ENCODE measurements at regions not wholly inside any gene's neighbourhood (a gene's known extent, or its start where the extent isn't known, plus 50 kb on each side); places are given as distances from the start of the nearest gene placed in this dataset.
A peak's percentile ranks its signal among the peaks of the same experiment; 100 is the strongest.

DNA sequence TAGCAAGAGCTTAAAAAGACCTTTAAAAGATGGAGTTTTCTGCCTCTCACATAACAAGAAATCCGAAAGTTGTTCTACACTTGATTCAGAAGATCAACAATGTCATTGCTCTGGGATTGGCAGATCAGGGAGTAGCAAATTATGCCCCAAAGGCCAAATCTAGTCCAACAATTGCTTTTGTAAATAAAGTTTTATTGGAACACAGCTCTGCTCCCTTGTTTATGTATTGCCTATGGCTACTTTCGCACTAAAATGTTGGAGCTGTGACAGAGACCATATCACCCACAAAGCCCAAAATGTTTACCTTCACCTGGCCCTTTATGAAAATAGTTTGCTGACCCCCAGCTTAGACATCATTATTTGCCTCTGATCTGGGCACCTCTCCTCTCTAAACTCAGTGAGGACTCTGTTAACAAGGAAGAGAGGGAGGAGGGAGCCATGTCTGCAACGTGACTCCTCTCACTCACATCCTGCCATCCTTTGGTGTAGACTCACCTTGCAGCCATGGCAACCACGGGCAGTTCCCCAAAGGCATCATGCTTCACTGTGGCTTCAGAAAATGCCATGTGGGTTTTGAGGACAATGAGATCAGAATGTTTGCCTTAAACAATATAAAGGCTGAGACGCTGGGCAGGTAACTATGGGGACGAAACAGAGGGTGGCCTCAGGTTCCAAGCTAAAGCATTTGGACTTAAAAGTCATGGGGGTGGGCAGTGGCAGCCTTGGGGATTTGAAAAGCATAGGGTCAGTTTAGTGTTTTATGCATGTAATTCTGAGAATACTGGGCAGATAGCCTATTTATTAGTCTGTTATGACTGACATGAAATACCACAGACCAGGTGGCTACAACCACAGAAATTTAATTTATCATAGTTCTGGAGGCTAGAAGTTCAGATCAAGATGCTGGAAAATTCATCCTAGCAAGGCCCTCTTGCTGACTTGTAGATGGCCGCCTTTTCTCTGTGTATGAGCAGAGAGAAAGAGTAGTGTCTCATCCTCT lies 149.7 kb upstream of the TNFAIP3 start (continued):
- TF ChIP-seq CUX1 (IDR thresholded peaks at IDR 0.05; ENCODE audit: insufficient replicate concordance, low read depth, low read length) = no peak
- TF ChIP-seq ATF2 (IDR thresholded peaks at IDR 0.05; ENCODE audit: low read length) = no peak
- TF ChIP-seq NRF1 (conservative IDR thresholded peaks at IDR 0.05; ENCODE audit: low read depth, low read length) = no peak
- TF ChIP-seq GATAD2B (conservative IDR thresholded peaks at IDR 0.05; ENCODE audit: low read depth) = no peak
- no peak for TF ChIP-seq NR2C2 (IDR thresholded peaks at IDR 0.05; ENCODE audit: borderline replicate concordance, control insufficient read depth, insufficient read length, low read depth)
- TF ChIP-seq, protein P1, sequence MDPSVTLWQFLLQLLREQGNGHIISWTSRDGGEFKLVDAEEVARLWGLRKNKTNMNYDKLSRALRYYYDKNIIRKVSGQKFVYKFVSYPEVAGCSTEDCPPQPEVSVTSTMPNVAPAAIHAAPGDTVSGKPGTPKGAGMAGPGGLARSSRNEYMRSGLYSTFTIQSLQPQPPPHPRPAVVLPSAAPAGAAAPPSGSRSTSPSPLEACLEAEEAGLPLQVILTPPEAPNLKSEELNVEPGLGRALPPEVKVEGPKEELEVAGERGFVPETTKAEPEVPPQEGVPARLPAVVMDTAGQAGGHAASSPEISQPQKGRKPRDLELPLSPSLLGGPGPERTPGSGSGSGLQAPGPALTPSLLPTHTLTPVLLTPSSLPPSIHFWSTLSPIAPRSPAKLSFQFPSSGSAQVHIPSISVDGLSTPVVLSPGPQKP (IDR thresholded peaks at IDR 0.05; ENCODE audit: low read depth, low read length) = no peak
- TF ChIP-seq HDAC6 (IDR thresholded peaks at IDR 0.05; ENCODE audit: unreplicated experiment) = no peak
- no peak for TF ChIP-seq TAF1 (IDR thresholded peaks at IDR 0.05; ENCODE audit: borderline replicate concordance, low read depth, low read length)
- TF ChIP-seq, protein P2, sequence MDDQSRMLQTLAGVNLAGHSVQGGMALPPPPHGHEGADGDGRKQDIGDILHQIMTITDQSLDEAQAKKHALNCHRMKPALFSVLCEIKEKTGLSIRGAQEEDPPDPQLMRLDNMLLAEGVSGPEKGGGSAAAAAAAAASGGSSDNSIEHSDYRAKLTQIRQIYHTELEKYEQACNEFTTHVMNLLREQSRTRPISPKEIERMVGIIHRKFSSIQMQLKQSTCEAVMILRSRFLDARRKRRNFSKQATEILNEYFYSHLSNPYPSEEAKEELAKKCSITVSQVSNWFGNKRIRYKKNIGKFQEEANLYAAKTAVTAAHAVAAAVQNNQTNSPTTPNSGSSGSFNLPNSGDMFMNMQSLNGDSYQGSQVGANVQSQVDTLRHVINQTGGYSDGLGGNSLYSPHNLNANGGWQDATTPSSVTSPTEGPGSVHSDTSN (IDR thresholded peaks at IDR 0.05; ENCODE audit: insufficient replicate concordance, low read depth, low read length) = no peak
- no peak for TF ChIP-seq EED (IDR thresholded peaks at IDR 0.05; ENCODE audit: low read depth)
- TF ChIP-seq NFIC (IDR thresholded peaks at IDR 0.05; ENCODE audit: low read depth, low read length) = no peak; the same call in 1 of the 2 replicates
- TF ChIP-seq, protein P3, sequence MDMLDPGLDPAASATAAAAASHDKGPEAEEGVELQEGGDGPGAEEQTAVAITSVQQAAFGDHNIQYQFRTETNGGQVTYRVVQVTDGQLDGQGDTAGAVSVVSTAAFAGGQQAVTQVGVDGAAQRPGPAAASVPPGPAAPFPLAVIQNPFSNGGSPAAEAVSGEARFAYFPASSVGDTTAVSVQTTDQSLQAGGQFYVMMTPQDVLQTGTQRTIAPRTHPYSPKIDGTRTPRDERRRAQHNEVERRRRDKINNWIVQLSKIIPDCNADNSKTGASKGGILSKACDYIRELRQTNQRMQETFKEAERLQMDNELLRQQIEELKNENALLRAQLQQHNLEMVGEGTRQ (IDR thresholded peaks at IDR 0.05; ENCODE audit: borderline replicate concordance, low read depth, low read length) = no peak
- TF ChIP-seq, protein P4, sequence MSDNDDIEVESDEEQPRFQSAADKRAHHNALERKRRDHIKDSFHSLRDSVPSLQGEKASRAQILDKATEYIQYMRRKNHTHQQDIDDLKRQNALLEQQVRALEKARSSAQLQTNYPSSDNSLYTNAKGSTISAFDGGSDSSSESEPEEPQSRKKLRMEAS (IDR thresholded peaks at IDR 0.05; ENCODE audit: low read depth, low read length) = no peak
- no peak for TF ChIP-seq KAT2A (conservative IDR thresholded peaks at IDR 0.05; ENCODE audit: control insufficient read depth, low read depth, low read length)
- TF ChIP-seq POLR2A (IDR thresholded peaks at IDR 0.05; ENCODE audit: low read depth, low read length) = no peak
- no peak for TF ChIP-seq ZNF24 (IDR thresholded peaks at IDR 0.05)
- TF ChIP-seq CHD2 (IDR thresholded peaks at IDR 0.05; ENCODE audit: borderline replicate concordance, low read depth, low read length) = 0 out of 2 replicates have a peak, but pooled peaks have one; percentile 18
- no peak for TF ChIP-seq NFYB (IDR thresholded peaks at IDR 0.05; ENCODE audit: insufficient read depth, low read depth, low read length)
- TF ChIP-seq SRF (IDR thresholded peaks at IDR 0.05; ENCODE audit: low read depth in 2 of 2, low read length in 2 of 2) = no peak
